HepG2 (cell line): ENCODE measurements at regions not wholly inside any gene's neighbourhood (a gene's known extent, or its start where the extent isn't known, plus 50 kb on each side); places are given as distances from the start of the nearest gene placed in this dataset.

ENCODE experiments used
- BRCA1 ChIP-seq: sonication (generic); formaldehyde crosslinking; IDR thresholded peaks from 2 replicates; pipeline ENCODE4 v1.4.0; 2020; ENCODE audit warnings: missing genetic modification reagents
- CREM ChIP-seq, 2 experiments: sonication (generic) in 1 of 2; formaldehyde crosslinking in 1 of 2; IDR thresholded peaks; 2 replicates each; pipeline versions ENCODE4 v1.4.0 to v1.6.1; 2016 to 2020; ENCODE audit warnings: antibody characterized with exemption in 1 of 2, mild to moderate bottlenecking in 1 of 2, missing genetic modification reagents in 1 of 2
- EZH2 ChIP-seq: conservative IDR thresholded peaks from 2 replicates; pipeline ENCODE4 v1.6.1; 2012; ENCODE audit warnings: mild to moderate bottlenecking, low read depth, low read length, moderate library complexity
- HBP1 ChIP-seq: IDR thresholded peaks from 2 replicates; pipeline ENCODE4 v1.6.1; 2016; ENCODE audit warnings: low read depth, control low read depth
- KAT7 ChIP-seq: IDR thresholded peaks from 2 replicates; pipeline ENCODE4 v1.6.1; 2018; ENCODE audit warnings: borderline replicate concordance, missing compliant biosample characterization
- MED1 ChIP-seq: sonication (generic); formaldehyde crosslinking; IDR thresholded peaks from 2 replicates; pipeline ENCODE4 v1.4.0; 2020; ENCODE audit warnings: missing genetic modification reagents
- NBN ChIP-seq: fragments of 450-650 bp; conservative IDR thresholded peaks from 2 replicates; pipeline ENCODE4 v1.6.1; 2017
- SIN3A ChIP-seq: IDR thresholded peaks from 2 replicates; pipeline ENCODE4 v1.6.1; 2011; ENCODE audit warnings: low read depth, mild to moderate bottlenecking, control low read depth, low read length, borderline replicate concordance
- SNAI1 ChIP-seq: sonication (generic); formaldehyde crosslinking; IDR thresholded peaks from 2 replicates; pipeline ENCODE4 v1.5.0; 2020; ENCODE audit warnings: mild to moderate bottlenecking, missing genetic modification reagents, borderline replicate concordance
- ZIK1 ChIP-seq: sonication (generic); formaldehyde crosslinking; IDR thresholded peaks from 2 replicates; pipeline ENCODE4 v1.5.0; 2020; ENCODE audit warnings: mild to moderate bottlenecking, low read depth, missing genetic modification reagents, borderline replicate concordance
- ZNF331 ChIP-seq: sonication (generic); formaldehyde crosslinking; IDR thresholded peaks from 2 replicates; pipeline ENCODE4 v1.4.0; 2020; ENCODE audit warnings: missing genetic modification reagents
- TF ChIP-seq, protein P1 (sequence below): sonication (generic); formaldehyde crosslinking; IDR thresholded peaks from 2 replicates; pipeline ENCODE4 v1.5.0; 2020; ENCODE audit warnings: mild to moderate bottlenecking, missing genetic modification reagents, moderate library complexity
- TF ChIP-seq, protein P2 (sequence below): sonication (generic); formaldehyde crosslinking; IDR thresholded peaks from 2 replicates; pipeline ENCODE4 v1.4.0; 2020; ENCODE audit warnings: missing genetic modification reagents

DNA sequence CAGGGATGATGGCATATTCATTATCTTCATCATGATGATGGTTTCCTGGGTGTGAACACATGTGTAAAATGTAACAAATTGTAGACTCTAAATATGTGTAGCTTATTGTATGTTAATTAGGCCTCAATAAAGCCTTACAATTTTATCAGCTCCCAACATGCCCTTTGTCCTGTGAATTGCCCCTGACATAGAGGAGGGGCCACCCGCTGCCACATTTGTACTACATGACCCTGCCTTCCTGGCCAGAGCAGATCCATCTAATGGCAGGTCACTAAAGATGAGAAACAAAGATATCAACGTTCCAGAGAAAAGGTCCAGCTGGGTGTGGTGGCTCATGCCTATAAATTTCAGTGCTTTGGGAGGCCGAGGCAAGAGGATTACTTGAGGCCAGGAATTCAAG is 117.2 kb downstream of the CAAP1 start:
- TF ChIP-seq EZH2 (no peak), MED1 (CRISPR knock-in tag) (no peak), NBN (no peak), SNAI1 (no peak), ZIK1 (CRISPR knock-in tag) (no peak), BRCA1 (CRISPR knock-in tag) (no peak), SIN3A (no peak), KAT7 (CRISPR knock-in tag) (no peak), HBP1 (no peak), CREM (IDR thresholded peaks at IDR 0.05) (no peak), CREM (CRISPR knock-in tag; IDR thresholded peaks at IDR 0.05) (no peak), ZNF331 (no peak)
- TF ChIP-seq, protein P1, sequence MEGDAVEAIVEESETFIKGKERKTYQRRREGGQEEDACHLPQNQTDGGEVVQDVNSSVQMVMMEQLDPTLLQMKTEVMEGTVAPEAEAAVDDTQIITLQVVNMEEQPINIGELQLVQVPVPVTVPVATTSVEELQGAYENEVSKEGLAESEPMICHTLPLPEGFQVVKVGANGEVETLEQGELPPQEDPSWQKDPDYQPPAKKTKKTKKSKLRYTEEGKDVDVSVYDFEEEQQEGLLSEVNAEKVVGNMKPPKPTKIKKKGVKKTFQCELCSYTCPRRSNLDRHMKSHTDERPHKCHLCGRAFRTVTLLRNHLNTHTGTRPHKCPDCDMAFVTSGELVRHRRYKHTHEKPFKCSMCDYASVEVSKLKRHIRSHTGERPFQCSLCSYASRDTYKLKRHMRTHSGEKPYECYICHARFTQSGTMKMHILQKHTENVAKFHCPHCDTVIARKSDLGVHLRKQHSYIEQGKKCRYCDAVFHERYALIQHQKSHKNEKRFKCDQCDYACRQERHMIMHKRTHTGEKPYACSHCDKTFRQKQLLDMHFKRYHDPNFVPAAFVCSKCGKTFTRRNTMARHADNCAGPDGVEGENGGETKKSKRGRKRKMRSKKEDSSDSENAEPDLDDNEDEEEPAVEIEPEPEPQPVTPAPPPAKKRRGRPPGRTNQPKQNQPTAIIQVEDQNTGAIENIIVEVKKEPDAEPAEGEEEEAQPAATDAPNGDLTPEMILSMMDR (CRISPR knock-in tag) = no peak
- TF ChIP-seq, protein P2, sequence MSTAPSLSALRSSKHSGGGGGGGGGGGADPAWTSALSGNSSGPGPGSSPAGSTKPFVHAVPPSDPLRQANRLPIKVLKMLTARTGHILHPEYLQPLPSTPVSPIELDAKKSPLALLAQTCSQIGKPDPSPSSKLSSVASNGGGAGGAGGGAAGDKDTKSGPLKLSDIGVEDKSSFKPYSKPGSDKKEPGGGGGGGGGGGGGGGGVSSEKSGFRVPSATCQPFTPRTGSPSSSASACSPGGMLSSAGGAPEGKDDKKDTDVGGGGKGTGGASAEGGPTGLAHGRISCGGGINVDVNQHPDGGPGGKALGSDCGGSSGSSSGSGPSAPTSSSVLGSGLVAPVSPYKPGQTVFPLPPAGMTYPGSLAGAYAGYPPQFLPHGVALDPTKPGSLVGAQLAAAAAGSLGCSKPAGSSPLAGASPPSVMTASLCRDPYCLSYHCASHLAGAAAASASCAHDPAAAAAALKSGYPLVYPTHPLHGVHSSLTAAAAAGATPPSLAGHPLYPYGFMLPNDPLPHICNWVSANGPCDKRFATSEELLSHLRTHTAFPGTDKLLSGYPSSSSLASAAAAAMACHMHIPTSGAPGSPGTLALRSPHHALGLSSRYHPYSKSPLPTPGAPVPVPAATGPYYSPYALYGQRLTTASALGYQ (CRISPR knock-in tag) = no peak
